Fibroblast of pulmonary artery (primary cell): ENCODE measurements at regions not wholly inside any gene's neighbourhood (a gene's known extent, or its start where the extent isn't known, plus 50 kb on each side); places are given as distances from the start of the nearest gene placed in this dataset.

ENCODE experiments used
- DNase-seq: peaks from one replicate; pipeline ENCODE4 v3.0.0-alpha.2; 2010; ENCODE audit warnings: low read depth
- H3K4me3 ChIP-seq: replicated peaks from 2 replicates; pipeline ENCODE4 v1.5.1; 2011; ENCODE audit warnings: low read depth, mild to moderate bottlenecking, control low read depth, low read length, moderate library complexity
- CTCF ChIP-seq: IDR thresholded peaks from 2 replicates; pipeline ENCODE4 v1.5.1; 2011; ENCODE audit warnings: mild to moderate bottlenecking, control low read depth, low read length, inconsistent platforms; ENCODE audit errors: missing control alignments

DNA sequence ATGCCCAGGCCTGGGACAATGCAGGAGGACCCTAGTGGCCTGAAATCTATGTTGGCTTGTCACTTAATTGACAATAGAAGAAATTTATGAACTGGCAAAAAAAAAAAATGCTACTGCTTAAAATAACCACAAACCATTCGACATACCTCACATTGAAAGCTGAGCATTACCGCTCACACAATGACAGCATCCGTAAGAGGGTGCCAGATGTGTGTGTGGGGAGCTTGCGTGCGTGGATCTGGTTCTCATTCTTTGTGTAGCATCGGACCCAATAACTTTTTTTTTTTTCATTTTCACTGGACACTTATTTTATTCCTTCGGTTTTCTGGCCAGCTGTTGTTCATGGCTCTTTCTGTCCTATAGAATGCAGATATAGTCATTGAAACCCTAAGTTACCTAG is 216.7 kb downstream of the VRK1 start:
- no peak for TF ChIP-seq CTCF
- H3K4me3 ChIP-seq, result no peak overlapping the region
- DNase-seq, result no peak

DNA sequence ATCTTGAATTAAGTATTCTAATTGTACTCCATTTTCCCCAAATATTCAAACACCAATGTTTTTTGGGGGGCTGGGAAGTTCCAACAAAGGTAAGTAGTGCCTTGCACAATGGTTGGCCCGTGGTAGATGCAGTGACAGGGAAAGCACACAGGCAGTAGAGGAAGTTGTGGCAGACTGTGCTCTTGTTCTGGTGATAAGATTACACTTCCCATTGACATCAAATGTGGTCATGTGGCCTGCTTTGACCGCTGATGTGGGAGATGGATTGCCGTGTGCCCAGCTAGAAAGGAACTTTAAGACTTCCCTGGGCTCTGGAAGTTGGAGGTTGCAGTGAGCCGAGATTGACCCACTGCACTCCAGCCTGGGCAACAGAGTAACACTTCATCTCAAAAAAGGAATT is 223.8 kb downstream of the VRK1 start:
- H3K4me3 ChIP-seq, result no peak overlapping the region
- no peak for TF ChIP-seq CTCF
- DNase-seq, result no peak

DNA sequence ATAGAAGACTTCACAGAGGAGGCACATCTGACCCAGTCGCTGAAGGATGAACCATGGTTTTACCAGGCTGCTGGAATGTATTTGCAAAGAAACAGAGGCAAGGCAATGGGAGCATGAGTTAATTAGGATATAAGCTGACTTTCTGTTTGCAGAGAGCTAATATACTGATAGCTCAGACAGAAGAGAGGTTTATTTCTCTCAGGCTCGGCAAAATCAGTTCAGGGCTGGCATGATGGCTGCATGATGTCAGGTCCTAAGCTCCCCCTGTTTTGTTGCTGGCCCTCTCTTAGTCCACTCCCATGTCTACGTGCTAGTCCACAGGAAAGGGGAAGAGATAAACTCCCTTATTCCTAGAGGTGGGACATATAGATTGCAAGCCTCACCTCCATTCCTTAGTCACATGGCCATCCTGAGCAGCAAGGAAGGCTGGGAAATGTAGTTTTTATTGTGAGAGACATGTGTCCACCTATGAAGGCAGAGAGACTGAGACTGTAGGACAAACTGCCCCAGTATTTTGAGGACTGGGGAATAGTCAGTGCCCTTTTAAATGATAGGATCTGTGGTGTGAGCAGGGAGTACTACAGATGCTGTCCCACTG is 224.5 kb downstream of the VRK1 start:
- DNase-seq, result no peak
- TF ChIP-seq CTCF, result no peak
- no peak overlapping the region for H3K4me3 ChIP-seq

DNA sequence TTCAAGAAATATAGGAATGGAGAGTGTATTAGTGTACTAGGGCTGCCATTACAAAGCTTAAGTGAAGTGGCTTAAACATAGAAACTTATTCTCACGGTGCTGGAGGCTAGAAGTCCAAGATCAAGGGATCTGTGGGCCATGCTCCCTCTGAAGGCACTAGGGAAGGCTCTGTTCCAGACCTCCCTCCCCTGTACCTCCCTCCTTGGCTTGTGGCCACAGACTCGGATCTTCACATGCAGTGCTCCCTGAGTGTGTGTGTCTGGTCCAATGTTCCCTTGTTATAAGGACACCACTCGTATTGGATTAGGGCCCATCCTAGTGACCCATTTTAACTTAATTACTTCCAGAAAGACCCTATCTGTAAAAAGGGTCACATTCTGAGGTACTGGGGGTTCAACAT is 225.6 kb downstream of the VRK1 start:
- no peak overlapping the region for H3K4me3 ChIP-seq
- no peak for TF ChIP-seq CTCF

GRCh38 chr14:97023871-97024270 is 226.7 kb downstream of the VRK1 start:
- no peak overlapping the region for H3K4me3 ChIP-seq
- DNase-seq, result no peak
- no peak for TF ChIP-seq CTCF

More for the DNA sequence above, 225.6 kb downstream of the VRK1 start:
- DNase-seq, result no peak

- no peak for DNase-seq
- no peak overlapping the region for H3K4me3 ChIP-seq
- no peak for TF ChIP-seq CTCF
These were observed 227.1 kb downstream of the VRK1 start for GRCh38 chr14:97024300-97024699.

DNA sequence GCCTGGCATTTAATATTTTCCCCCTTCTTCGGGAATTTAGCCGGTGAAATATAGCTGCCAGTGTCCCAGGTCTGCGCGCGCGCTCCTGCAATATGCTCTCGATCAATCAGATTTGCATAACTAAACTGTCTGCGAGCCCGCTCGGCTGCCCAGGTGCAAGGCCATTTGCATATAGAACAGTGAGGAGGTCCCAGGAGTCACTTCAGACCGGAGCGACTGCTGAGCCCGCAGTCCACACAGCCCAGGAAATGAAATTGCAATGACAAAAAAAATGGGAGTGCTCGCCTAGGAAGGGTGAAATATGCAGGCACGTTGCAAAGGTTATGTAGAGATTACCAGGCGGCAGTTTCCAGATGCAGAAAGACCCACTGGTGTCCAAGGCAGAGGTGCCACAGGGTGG is 228.5 kb downstream of the VRK1 start:
- TF ChIP-seq CTCF, result no peak
- DNase-seq, result no peak
- H3K4me3 ChIP-seq, result no peak overlapping the region
